ENCODE measurements at regions not wholly inside any gene's neighbourhood (a gene's known extent, or its start where the extent isn't known, plus 50 kb on each side); places are given as distances from the start of the nearest gene placed in this dataset.

DNA sequence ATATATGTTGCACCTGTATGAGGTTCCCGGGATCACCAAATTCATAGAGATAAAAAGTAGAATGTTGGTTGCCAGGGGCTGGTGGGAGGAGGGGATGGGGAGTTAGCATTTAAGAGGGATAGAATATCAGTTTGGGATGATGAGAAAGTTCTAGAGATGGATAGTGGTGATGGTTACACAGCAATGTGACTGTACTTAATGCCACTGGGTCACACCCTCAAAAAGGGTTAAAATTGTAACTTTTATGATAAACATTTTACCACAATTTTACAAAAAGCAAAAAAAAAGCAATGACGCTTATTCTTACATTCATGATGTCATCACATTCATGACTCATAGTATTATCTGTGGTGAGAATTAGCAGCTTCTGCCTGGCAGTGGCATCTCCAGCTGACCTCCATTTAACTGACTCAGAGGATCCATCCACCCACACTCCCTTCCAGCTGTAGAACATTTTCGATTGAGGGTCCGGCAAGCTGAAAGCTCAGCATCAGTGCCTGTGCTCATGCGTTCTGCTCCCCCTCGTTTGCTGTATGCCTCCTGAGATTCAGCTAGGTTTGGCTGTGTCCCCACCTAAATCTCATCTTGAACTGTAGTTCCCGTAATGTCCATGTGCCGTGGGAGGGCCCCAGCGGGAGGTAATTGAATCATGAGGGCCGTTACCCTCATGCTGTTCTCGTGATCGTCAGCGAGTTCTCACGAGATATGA is 64.8 kb upstream of the TMEM260 start:
- TF ChIP-seq POLR2A (IDR thresholded peaks at IDR 0.05; ENCODE audit: low read depth, low read length) (no peak), POLR2AphosphoS5 (IDR thresholded peaks at IDR 0.05; ENCODE audit: low read depth, low read length) (no peak), TAF1 (IDR thresholded peaks at IDR 0.05; ENCODE audit: low read depth, low read length) (no peak), SPI1 (IDR thresholded peaks at IDR 0.05; ENCODE audit: low read depth, low read length) (no peak), PAX5 (IDR thresholded peaks at IDR 0.05; ENCODE audit: insufficient read depth, low read length, severe bottlenecking) (no peak), POU2F2 (IDR thresholded peaks at IDR 0.05; ENCODE audit: low read depth, low read length) (no peak)
